PC-9 (cell line): ENCODE measurements at regions not wholly inside any gene's neighbourhood (a gene's known extent, or its start where the extent isn't known, plus 50 kb on each side); places are given as distances from the start of the nearest gene placed in this dataset.

Experiments
- BruUV-seq: library from RNA; stranded (reverse); fragments of 400-500 nt; replicated peaks from 2 replicates; lab custom pipeline; 2021; lab: Mats Ljungman, UMichigan
- CTCF ChIA-PET: fragments of 300-600 bp; sonication (Branson Sonifier 250); formaldehyde crosslinking; loops from one replicate; lab custom pipeline; 2022; ENCODE audit warnings: antibody characterized with exemption; lab: Charles Lee
- POLR2A ChIA-PET: fragments of 300-600 bp; sonication (Branson Sonifier 250); formaldehyde crosslinking; loops from one replicate; lab custom pipeline; 2022; ENCODE audit warnings: antibody characterized with exemption; ENCODE audit not compliant: unreplicated experiment; lab: Charles Lee
- DNase-seq, 2 experiments: peaks; one replicate each; pipeline versions ENCODE4 v3.0.0 to v3.0.0-alpha.2; 2015 to 2022; ENCODE audit warnings: mixed read lengths in 1 of 2
- H2AFZ ChIP-seq: fragments of 200-600 bp; sonication (generic); 2 replicates; pipeline ENCODE4 v1.8.1; 2017; ENCODE audit warnings: antibody characterized with exemption
- H3F3A ChIP-seq: fragments of 200-600 bp; sonication (generic); 2 replicates; pipeline ENCODE4 v1.8.1; 2017; ENCODE audit warnings: antibody characterized with exemption, mild to moderate bottlenecking, low read depth; ENCODE audit not compliant: insufficient read depth
- H3K27ac ChIP-seq: fragments of 200-600 bp; sonication (generic); 2 replicates; pipeline ENCODE4 v1.6.1; 2016; ENCODE audit warnings: mixed run types
- H3K27me3 ChIP-seq: fragments of 200-600 bp; sonication (generic); 2 replicates; pipeline ENCODE4 v1.6.1; 2016; ENCODE audit warnings: low read depth, mixed run types; ENCODE audit not compliant: insufficient read depth
- H3K36me3 ChIP-seq: fragments of 200-600 bp; sonication (generic); 2 replicates; pipeline ENCODE4 v1.6.1; 2016; ENCODE audit warnings: low read depth, mixed run types
- H3K4me1 ChIP-seq: fragments of 200-600 bp; sonication (generic); replicated peaks from 2 replicates; pipeline ENCODE4 v1.6.1; 2016; ENCODE audit warnings: mixed run types; ENCODE audit not compliant: insufficient read depth
- H3K4me2 ChIP-seq: fragments of 200-600 bp; sonication (generic); 2 replicates; pipeline ENCODE4 v1.6.1; 2017; ENCODE audit warnings: mixed run types
- H3K4me3 ChIP-seq: fragments of 200-600 bp; sonication (generic); 2 replicates; pipeline ENCODE4 v1.6.1; 2016; ENCODE audit warnings: mixed run types
- H3K79me2 ChIP-seq: fragments of 200-600 bp; sonication (generic); 2 replicates; pipeline ENCODE4 v1.6.1; 2017; ENCODE audit warnings: low read depth, mixed run types
- H3K9me2 ChIP-seq: fragments of 200-600 bp; sonication (generic); 2 replicates; pipeline ENCODE4 v1.8.1; 2017; ENCODE audit warnings: mild to moderate bottlenecking; ENCODE audit not compliant: insufficient read depth
- H3K9me3 ChIP-seq: fragments of 200-600 bp; sonication (generic); 2 replicates; pipeline ENCODE4 v1.8.1; 2016; ENCODE audit warnings: low read depth; ENCODE audit not compliant: insufficient read depth
- H4K20me1 ChIP-seq: fragments of 200-600 bp; sonication (generic); 2 replicates; pipeline ENCODE4 v1.8.1; 2017; ENCODE audit not compliant: insufficient read depth
- EZH2 ChIP-seq: fragments of 200-600 bp; sonication (generic); IDR thresholded peaks from 2 replicates; pipeline ENCODE4 v1.8.0; 2017; ENCODE audit warnings: antibody characterized with exemption, low read depth
- intact Hi-C: fragments of 100-400 bp; cut with micrococcal nuclease; formaldehyde crosslinking; loops from one replicate; pipeline ENCODE4 v1.10.0; 2022; ENCODE audit not compliant: unreplicated experiment
- TF ChIP-seq, protein P1 (sequence below): fragments of 200-600 bp; sonication (generic); conservative IDR thresholded peaks from 2 replicates; pipeline ENCODE4 v1.6.1; 2017; ENCODE audit warnings: mixed run types, antibody characterized with exemption, mild to moderate bottlenecking, moderate library complexity

DNA sequence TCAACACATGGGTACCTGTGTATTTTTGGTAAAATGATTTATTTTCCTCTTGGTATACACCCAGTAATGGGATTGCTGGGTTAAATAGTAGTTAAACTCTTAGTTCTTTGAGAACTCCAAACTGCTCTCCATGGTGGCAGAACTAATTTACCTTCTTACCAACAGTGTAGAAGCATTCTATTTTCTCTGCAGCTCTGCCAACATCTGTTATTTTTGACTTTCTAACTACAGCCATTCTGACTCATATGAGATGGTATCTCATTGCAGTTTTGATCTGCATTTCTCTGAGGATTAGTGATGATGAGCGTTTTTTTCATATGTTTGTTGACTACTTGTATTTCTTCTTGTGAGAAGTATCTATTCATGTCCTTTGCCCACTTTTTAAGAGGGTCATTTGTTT, 180.6 kb downstream of the FSIP2 start:
- H4K20me1 ChIP-seq = no peaks in the 10 kb centered on the region
- ChIA-PET CTCF (no interaction called here), POLR2A (no interaction called here)
- no peaks in the 10 kb centered on the region for H3K9me2 ChIP-seq
- no peak overlapping the region for H3K4me3 ChIP-seq
- intact Hi-C loops = no loop called here
- no peaks in the 10 kb centered on the region for H3K79me2 ChIP-seq
- TF ChIP-seq, protein P1, sequence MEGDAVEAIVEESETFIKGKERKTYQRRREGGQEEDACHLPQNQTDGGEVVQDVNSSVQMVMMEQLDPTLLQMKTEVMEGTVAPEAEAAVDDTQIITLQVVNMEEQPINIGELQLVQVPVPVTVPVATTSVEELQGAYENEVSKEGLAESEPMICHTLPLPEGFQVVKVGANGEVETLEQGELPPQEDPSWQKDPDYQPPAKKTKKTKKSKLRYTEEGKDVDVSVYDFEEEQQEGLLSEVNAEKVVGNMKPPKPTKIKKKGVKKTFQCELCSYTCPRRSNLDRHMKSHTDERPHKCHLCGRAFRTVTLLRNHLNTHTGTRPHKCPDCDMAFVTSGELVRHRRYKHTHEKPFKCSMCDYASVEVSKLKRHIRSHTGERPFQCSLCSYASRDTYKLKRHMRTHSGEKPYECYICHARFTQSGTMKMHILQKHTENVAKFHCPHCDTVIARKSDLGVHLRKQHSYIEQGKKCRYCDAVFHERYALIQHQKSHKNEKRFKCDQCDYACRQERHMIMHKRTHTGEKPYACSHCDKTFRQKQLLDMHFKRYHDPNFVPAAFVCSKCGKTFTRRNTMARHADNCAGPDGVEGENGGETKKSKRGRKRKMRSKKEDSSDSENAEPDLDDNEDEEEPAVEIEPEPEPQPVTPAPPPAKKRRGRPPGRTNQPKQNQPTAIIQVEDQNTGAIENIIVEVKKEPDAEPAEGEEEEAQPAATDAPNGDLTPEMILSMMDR = no peak
- no peak for TF ChIP-seq EZH2
- no peaks in the 10 kb centered on the region for H3K9me3 ChIP-seq
- no peaks in the 10 kb centered on the region for H3K36me3 ChIP-seq
- no peaks in the 10 kb centered on the region for H3K4me1 ChIP-seq
- H3K4me2 ChIP-seq = no peak overlapping the region
- no peaks in the 10 kb centered on the region for H3K27me3 ChIP-seq
- no peaks in the 10 kb centered on the region for H3F3A ChIP-seq
- no peak overlapping the region for H2AFZ ChIP-seq
- DNase-seq = no peak
- no TSS peak for BruUV-seq
- H3K27ac ChIP-seq = no peak overlapping the region

DNA sequence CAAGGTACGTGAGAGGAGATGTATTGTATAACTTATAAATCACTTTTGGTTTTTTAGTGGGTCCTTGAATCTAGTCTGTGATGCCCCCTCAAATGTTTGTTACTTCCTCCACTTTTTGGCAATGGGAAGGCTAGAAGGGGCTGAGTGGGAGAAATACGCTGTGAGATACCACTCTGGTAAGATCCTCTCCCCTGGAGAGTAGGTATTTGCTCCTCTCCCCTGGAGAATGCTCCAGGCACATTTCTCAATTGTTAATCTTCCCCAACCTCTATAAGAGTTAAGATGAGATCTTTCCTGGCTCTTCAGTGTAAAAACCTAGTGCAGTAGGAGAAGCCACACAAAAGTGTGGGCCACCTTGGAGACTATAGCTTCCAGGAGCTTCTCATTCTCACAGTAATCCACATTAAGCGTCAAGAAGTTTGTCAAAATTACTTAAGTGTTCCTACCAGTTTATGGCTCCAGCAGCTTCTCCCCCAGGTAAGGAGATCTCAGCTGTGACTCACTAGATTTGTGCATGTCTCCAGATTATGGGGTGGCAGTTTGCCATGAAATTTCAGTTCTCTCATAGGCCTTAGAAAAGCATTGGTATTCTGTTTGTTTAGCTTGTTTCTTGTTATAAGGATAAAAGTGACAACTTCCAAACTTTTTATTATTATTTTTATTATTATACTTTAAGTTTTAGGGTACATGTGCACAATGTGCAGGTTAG, 182.6 kb downstream of the FSIP2 start:
- ChIA-PET POLR2A (no interaction called here), CTCF (no interaction called here)
- H3K4me3 ChIP-seq = no peak overlapping the region
- no peaks in the 10 kb centered on the region for H3K9me2 ChIP-seq
- no peaks in the 10 kb centered on the region for H4K20me1 ChIP-seq
- no peaks in the 10 kb centered on the region for H3K79me2 ChIP-seq
- no peak for DNase-seq
- no peaks in the 10 kb centered on the region for H3K36me3 ChIP-seq
- intact Hi-C loops = no loop called here
- H2AFZ ChIP-seq = no peak overlapping the region
- H3K27ac ChIP-seq = no peak overlapping the region
- H3K4me1 ChIP-seq = no peaks in the 10 kb centered on the region
- H3K9me3 ChIP-seq = no peaks in the 10 kb centered on the region
- H3K4me2 ChIP-seq = no peak overlapping the region
- TF ChIP-seq EZH2 = no peak
- TF ChIP-seq, protein P1 = no peak
- no peaks in the 10 kb centered on the region for H3F3A ChIP-seq
- no peaks in the 10 kb centered on the region for H3K27me3 ChIP-seq
- BruUV-seq = no TSS peak

DNA sequence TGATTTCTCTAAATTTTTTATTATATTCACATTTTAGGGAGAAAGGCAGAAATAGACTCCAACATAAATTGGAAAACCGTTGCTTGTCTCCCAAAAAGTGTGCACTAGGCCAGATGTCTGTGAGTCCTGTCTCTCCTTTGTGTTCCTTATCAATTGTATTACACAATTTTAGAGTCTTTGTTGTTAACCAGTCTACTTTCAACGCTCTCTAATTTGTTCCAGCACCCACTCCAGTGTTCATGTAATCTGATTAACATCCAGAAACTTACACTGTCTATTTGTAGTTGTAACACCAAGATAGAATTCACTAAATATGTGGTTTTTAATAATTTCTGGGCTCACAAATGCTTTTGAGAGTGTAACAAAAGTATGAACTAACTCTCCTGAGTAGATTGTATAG, 195.6 kb downstream of the FSIP2 start:
- Histone ChIP-seq H3K9me2 (no peaks in the 10 kb centered on the region), H3K4me1 (no peaks in the 10 kb centered on the region), H3K4me3 (no peak overlapping the region), H3K27me3 (no peaks in the 10 kb centered on the region), H3F3A (no peaks in the 10 kb centered on the region), H3K36me3 (no peaks in the 10 kb centered on the region), H3K79me2 (no peaks in the 10 kb centered on the region), H3K27ac (no peak overlapping the region), H2AFZ (no peak overlapping the region), H3K4me2 (no peak overlapping the region), H3K9me3 (no peaks in the 10 kb centered on the region), H4K20me1 (no peaks in the 10 kb centered on the region)
- intact Hi-C loops = no loop called here
- CTCF ChIA-PET = no interaction called here
- POLR2A ChIA-PET = no interaction called here
- DNase-seq = no peak
- no peak for TF ChIP-seq EZH2
- BruUV-seq = no TSS peak

DNA sequence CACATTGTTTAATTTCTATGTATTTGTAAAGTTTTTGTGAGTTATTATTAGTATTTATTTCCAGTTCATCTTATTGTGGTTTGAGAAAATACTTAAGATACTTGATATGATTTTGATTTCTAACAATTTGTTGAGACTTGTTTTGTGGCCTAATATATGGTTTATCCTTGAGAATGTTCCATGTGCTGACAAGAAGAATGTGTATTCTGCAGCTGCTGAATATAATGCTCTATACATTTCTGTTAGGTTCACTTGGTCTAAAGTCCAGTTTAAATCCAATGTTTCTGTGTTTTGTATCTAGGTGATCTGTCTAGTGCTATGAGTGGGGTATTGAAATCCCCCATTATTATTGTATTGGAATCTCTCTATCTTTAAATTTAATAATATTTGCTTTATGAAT, 201.3 kb downstream of the FSIP2 start:
- TF ChIP-seq, protein P1 = no peak
- TF ChIP-seq EZH2 = no peak
- no peaks in the 10 kb centered on the region for H3K9me2 ChIP-seq
- H3K36me3 ChIP-seq = no peaks in the 10 kb centered on the region
- H3K79me2 ChIP-seq = no peaks in the 10 kb centered on the region
- H3K4me3 ChIP-seq = no peak overlapping the region
- DNase-seq = no peak
- no peaks in the 10 kb centered on the region for H3K9me3 ChIP-seq
- H3K27ac ChIP-seq = no peak overlapping the region
- no peaks in the 10 kb centered on the region for H3K27me3 ChIP-seq
- CTCF ChIA-PET = no interaction called here
- H3F3A ChIP-seq = no peaks in the 10 kb centered on the region
- intact Hi-C loops = no loop called here
- no peak overlapping the region for H2AFZ ChIP-seq
- H3K4me2 ChIP-seq = no peak overlapping the region
- no peaks in the 10 kb centered on the region for H3K4me1 ChIP-seq
- no TSS peak for BruUV-seq
- no peaks in the 10 kb centered on the region for H4K20me1 ChIP-seq
- POLR2A ChIA-PET = no interaction called here
